D341Med (cell line): ENCODE measurements at regions not wholly inside any gene's neighbourhood (a gene's known extent, or its start where the extent isn't known, plus 50 kb on each side); places are given as distances from the start of the nearest gene placed in this dataset.

Source experiments
- DNase-seq: peaks from one replicate; pipeline ENCODE4 v3.0.0; 2012; ENCODE audit warnings: low spot score

DNA sequence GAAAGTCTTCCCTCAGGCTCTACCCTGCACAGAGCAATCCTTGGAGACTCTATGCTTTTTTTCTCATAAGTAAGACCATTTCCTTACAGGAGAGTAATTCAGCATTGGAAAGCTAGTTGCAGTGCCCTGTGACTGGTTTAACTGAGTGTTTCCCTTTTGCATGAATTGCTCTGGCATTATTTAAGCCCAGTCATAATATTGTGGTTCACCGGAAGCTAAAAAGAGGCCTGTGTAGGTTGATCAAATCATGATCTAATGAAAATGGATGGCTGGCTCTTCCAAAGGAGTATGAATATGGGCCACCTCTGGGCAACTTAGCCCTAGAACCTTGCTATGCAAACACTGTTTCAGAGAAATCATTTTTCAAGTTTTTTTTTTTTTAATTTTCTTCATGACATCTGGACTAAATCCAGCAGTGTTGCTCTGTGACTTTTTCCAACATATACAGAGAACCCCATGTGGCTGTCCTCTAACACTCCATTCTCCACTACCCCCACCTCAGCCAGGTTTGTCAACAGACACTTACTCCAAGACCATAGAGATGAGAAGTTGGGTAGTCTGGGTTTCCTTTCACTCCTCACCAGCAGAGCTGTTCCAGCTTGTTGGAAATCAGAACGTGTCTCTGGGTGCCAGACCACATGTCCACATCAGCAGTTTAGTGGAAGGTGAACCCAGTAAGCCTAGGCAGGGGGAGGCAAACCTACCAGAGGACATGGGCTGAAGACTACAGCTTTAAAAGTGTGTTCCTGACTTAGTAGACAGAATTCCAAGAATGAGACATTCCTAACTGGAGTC lies 175.2 kb upstream of the SLC14A2 start:
- DNase-seq: no peak

DNA sequence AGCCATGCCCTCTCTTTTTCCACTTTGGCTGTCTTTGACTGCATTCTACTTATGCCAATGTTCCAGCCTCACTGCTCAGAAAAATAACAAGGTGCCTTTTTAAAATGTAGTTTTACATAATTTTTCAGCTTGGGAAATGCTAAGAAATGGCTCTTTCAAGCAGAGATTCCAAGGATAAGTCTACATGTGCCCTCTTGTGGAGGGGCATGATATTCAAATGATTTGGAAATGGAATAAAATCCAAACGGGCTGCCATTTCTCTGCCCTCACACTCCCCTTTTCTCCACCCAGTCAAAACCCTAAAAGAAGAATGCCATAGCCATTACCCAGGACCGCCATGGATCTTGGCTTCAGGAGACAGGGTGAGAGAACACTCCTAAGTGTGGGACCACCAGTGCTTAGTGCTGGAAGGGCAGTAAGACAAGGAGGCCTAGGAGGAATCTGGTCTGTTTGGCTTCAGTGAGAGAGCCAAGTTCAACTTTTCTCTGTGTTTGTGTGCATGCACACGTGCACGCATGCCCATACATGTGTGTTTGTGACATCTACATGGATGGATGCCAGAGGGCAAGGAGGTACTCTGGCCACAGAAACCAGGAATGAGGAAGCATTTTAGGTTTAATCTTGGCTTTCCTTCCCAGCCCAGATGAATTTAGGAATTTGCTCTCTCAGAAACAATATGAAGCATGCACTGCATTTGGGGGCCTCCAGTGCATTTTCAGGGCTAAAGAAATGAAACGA lies 174.0 kb upstream of the SLC14A2 start:
- no peak for DNase-seq

DNA sequence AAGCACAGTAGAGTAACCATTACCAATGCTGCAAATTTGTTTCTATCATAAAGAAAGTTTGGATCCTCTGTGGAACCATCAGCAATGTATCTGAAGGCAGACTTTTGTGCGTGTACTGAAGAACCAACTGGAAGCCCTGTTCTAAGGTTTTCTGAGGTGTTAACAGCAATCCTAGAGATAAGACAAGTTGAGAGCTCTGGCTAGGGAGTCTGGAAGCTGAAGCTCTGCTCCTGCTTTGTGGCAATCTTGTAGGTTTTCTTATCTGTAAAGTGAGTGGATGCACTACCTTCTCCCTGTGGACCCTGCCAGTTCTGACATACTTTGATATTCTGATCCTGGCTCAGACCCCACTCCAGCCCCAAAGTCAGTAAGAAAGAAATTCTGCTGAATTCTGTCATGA lies 171.2 kb upstream of the SLC14A2 start:
- DNase-seq: no peak

DNA sequence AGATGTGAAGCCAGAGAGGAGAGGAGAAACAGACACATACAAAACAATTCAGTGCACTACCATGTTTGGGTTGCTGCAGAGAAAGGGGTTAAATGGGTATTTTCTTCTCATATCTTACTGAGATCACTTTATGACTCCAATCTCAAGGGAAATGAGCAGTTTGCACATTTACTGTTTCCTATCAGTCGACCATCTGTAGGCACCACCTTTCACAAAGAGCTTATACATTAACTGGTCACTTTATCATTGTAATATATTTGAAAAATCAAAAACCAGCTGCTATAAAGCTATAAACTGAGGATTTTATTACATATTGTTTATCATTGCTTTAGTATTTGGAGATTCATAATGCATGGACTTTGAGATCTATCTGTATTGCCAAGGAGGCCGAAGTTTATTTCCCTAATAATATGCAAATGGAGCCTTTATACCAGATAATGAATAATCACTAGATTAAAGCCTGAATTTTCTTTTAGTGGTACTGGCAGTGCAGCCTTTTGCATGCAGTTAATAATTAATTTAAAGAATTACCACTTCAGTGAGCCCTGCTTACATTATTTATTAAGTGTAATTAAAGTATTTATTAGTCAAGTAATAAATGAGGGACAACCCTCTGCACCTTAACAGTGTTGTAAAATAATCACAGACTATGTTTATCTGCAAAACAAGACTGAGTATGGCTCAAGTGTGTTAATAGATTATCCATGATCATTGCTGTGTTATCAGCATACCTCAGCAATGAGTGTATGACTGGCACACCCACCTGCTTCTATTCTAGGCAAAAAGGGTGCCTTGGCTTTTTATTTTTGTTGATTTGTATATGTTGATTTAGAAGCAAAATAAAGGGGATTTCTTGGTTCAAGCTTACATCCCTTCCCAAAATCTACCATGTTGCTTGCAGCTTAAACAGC lies 167.7 kb upstream of the SLC14A2 start:
- no peak for DNase-seq

DNA sequence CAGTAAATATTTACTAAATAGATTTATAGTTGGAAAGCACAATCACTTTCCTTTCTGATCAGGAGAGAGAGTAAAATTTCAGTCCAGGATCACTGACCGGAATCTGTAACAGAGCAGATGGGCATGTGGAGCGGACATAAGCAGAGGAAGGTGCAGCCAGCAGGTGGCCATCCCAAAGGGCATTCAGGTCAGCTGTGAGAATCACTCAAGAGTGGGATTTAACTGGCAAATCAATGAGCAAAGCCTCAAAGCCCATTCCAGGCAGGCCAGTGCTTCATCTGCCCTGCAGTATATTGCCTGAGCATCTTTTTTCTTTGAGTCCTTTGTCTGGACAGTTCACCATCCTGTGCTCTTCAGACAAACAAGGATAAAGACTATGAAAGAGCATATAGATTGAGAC lies 166.4 kb upstream of the SLC14A2 start:
- no peak for DNase-seq

DNA sequence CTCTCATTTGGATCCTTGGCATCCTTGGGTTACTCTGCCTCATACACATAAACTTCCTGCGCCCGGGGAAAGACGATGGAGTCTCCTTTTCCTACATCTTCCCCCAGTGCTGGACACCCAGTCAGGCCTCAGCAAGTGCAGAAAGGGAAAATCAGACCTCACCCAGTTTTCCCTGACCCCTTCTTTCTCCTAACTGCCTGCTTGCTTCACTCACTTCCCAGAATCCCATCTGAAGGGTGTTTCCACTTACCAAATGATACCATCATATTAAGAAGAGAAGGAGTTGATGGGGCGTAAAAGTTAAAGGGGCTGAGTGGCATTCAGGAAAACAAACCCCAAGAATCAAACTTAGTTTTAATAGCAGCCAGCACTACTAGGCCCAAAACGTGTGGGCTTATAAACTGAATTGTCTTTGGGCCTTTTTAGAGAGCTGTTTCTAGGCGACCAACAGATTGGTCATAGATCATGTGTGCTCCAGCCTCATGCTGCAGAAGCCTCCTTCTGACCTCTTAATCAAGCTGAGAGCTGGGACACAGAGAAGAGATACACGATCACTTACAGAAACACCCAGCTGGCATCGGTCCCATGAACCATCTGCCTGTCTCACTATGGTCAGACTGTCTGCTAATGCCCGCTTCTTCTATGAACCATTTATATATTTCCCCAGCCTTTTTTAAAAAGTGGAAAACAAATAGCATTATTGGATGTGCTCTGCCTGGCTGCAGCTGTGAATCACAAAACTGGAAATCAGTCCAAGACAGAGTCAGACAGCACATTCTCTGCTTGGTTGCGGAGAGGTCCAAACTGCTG lies 165.7 kb upstream of the SLC14A2 start:
- no peak for DNase-seq

DNA sequence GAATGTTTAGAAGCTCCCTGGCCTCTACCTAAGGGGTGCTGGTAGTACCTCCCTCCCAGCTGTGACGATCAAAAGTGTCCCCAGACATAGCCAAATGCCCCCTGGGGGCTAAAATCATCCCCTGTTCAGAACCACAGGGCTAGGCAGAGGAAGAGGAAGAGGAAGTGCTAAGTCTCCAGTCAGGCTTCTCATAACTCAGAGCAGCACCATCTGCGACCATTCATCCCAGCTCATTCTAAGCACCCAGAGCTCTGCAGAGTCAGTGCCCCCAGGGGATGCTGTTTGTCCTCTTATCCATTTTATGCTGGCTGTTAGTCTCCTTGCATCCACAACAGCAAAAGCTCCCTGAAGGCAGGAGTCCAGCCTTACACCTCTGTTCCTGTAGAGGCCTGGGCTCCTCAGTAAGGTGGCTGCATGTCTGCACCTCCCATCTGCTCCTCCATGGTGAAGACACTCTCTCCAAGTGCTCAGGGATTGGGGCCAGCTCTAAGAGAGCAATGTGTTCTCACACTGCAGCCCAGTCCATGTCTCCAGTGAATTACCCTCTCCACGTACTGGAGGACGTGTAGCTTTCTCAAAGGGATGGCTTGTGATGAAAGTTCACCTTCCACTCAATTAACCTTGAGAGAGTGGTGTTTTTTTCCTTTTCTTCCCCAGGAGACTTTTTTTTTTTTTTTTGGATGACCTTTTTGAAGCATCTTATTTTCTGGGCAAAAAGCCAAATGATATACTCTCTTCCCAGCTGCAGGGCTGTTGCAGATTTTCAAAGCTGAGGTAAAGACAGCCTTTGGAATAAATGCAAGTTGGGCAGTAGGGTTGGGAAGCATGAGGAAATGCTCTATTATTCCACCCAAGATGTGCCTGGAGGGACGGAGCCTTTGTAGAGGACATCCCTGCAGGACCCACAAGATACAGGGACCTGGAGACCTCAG lies 158.9 kb upstream of the SLC14A2 start:
- DNase-seq: no peak

DNA sequence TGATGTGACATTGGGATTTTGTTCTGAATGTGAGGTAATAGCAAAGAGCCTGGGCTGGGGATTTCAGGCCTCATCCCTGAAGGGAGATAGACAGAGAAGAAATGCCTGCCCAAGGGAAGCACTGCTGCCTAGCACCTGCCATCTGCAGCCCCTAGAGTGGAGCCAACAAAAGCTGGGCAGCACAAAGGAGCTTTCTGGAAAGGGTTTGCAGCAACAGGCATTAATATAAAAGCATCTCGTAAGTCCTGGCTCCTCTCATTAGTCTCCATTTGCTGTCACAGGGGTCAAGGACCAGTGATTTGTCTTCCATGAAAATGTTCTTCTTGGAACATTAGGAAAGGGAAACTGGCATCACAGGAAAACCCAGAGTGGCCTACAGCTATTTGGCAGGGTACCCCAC lies 157.2 kb upstream of the SLC14A2 start:
- DNase-seq: no peak

DNA sequence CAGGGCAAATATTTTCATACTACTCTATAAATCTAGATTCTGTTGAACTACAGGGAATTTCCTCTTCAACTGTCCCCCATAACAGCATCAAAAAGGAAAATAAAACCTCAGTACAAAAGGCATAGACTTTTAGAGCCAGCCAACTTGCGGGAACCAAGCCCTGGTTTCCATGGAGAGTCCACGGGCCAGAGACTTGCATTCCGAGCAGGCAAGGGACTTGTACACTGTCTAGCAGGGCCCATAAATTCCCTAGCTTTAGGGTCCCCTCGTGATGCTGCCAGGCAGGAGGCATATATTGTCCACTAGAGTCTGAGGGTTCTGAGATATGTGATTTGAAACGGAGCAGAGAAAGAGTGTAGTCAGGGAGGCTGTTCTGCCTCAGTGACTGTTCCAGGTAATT lies 153.1 kb upstream of the SLC14A2 start:
- no peak for DNase-seq

DNA sequence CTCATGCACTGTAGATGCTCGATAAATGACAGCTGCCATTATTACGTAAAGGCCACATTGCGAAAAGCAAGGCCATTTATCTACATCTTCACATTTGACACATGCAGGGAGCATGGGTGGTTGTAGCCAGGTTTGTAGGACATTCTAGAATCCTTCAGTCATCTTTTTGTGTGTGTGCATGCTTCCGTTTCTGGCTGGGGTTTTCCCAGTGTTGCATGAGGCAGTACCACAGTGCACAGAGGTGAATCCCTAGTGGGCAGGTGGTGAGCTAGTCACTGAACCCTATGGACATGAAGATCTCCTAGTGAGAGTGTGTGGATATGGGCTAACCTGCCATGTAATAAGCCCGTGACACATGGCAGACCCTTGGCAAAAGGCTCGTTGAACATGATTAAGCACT lies 151.8 kb upstream of the SLC14A2 start:
- no peak for DNase-seq

DNA sequence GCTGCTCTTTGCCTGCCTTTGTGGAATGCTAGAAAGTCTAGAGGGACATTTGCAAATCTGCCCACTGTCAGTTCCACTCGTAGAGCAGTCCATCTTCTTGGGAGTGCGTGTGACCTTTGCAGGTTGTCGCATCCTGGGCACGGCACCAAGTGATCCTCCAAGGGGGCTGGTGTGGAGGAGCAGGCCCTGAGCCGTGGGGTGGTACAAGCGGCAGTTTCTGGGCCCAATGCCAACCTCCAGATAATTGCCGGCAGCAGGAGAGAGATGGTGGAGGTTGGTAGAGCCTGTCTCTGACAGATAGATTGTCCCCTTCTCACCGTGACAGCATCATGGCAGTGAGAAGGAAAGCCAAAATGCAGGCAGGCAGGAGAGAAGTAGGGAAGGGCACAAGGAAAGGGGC lies 150.7 kb upstream of the SLC14A2 start:
- no peak for DNase-seq

DNA sequence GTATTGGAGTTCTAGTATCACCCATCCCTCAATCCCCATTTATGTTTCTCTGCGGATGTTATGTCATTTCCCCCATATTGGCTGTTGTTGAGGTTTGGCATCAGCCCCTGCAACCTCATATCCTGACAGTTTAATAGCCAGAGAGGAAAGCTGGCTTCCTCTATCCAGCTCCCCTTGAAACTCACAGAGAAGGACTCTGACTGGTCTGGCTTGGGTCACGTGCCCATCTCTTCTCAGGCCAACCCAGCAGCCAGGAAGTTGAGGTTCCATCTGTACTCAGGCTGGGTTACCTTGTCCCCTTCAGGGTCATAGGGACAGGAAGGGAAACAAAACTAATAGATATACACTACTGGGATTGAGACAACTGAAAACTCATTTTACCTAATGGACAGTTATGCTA lies 148.0 kb upstream of the SLC14A2 start:
- DNase-seq: no peak

DNA sequence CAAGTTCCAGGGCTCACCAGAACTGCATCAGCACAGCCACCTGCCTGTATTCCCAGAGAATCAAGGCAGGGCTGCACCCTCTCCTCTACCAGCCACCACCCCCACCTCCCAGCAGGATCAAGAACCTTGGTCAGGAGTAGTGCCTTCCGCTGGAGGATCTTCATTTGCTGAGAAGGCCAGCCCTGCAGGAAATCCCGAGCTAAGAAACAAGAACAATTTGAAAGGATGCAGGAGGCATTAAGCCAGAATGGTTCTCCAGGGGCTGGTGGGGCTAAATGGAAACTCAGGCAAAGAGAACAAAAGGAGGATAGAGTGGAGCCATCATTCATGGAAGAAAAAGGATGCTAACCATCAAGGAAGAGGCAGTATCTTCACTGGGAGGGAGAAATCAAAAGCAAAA lies 147.3 kb upstream of the SLC14A2 start:
- DNase-seq: no peak

DNA sequence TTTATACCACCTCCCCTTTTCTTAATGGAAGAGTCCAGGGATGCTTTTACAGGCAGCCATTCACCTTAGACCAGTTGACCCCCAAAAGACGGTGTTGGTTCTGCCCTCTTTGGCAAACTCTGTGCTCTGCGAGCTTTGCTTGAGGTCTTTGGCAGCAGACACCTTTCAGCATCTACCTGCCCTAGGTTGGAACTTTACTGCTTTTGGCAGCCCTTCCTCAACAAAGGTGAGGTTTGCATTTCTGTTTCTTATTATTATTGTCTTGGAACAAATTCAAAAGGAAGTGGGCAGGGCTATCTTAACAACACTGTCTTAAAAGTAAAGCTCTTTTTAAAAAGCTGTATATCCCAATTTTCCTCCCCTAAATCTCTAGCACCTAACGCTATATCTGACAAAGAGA lies 136.4 kb upstream of the SLC14A2 start:
- DNase-seq: no peak

DNA sequence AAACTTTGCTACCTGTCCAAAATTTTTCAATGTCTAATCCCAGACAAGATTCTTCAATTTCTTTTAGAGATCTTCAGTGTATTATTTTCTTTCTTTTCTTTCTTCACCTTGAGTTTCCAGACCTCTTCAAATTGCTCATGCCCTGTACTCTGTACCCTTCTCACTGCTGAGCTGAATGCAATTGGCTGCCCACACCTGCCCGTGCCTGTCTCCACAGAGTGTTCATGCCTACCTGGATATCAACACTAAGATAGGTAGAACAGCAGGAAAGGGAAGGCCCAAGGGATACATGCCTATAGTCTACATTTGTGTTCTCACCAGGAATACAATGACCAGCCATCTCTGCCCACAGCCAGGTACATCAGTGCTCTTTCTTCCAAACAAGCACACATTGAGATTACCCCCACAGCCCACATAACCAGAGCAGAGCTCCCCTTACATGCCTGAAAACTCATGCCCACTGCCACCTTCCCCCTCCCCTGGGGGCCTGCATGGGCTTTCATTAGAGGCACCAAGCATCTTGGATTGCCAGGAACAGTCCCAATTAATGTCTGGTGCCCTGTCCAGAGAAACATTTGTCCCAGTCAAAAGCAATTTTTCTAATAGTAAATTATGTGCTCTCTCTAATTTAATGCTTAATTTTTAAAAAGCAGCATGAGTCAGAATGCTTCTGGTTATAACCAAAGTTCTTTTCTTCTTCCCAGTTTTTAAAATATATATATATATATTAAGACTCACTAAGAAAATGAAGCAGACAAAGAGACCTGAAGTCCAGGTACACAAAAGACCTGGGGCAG lies 134.9 kb upstream of the SLC14A2 start:
- DNase-seq: no peak

DNA sequence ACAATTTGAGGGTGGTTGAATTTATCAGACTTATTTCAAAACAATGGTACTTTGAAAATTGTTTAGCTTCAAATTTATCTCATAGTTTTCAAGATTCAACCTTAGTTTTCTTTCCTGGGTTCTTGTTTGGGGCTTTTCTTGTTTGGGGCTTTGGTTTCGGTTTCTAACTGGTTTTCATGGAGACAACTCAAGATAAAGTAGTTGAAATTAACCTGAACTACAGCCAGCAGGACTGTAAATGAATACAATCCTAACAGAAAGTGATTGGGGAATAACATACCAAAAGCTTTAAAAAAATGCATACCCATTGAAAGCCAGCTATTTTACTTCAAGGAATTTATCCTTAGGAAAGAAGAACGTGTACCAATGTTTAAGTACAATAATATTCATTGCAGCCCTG lies 133.5 kb upstream of the SLC14A2 start:
- no peak for DNase-seq

DNA sequence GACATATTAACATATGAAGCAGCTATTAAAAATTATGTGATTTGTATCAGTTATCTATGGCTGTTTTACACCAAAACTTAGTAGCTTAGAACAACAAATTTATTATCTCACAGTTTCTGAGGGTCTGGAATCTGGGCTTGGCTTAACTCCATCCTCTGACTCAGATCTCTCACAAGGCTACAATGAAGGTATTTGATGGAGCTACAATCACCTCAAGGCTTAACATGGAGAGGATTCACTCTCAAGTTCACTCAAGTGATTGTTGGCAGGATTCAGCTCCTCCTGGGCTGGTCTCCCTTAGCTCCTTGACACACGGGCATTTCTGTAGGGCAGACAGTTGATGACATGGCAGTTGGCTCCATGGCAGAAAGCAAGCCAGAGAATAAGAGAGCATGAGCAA lies 133.0 kb upstream of the SLC14A2 start:
- no peak for DNase-seq

DNA sequence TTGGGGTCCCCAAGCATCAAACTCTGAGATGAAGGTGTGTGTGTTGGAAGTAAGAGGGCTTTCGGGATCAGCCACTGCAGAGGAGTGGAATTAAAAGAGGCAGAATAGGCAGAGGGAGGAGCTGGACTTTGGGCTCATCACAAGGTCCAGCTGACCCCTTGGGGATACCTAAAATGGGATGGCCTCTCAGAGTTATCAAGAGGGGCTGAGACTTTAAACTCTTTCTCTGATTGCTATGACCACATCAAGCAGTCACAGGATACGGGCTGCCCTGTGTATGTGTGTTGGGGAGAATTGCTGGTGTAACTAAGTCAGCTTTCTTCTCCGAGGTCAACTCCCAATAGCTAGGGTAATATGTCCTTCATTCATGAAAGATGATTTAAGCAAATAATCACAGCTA lies 127.7 kb upstream of the SLC14A2 start:
- DNase-seq: no peak

DNA sequence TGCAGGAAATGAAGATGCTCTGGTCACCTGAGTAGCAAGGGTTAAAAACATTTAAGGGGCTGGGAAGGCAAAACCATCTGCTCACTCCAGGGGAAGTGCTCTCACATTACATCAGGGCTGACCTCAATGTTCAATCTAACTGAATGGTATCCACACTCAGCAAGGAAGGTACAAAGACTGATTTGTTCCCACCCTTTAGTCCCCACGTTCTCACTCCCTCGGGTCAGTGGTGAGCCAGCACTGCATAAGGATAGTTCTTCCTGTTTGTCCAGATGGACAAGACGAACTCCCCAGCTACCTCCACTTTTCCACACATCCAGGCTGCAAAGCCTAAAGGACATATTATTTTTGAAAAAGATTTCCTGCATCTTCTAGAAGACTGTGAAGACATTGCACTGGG lies 126.6 kb upstream of the SLC14A2 start:
- DNase-seq: no peak

DNA sequence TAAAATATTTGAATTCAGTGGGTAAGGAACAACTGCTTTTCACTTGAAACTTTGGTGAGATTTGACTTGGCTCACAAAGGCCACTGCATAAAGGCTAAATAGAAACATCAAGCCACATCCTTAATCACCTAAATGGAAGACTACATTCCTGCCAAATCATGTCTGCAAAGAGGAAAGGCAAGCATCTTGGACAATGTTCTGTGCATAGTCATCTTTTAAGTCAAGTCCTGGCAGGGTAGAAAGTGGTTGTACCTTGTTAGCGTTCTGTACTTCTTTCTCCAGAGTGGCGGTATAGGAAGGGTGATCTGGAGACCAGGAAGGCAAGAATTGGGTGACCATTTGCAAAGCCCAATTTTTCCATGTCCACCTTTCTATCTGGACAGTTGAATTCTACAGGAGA lies 121.4 kb upstream of the SLC14A2 start:
- DNase-seq: no peak
